GM20000 (cell line): ENCODE measurements at regions not wholly inside any gene's neighbourhood (a gene's known extent, or its start where the extent isn't known, plus 50 kb on each side); places are given as distances from the start of the nearest gene placed in this dataset.
A peak's percentile ranks its signal among the peaks of the same experiment; 100 is the strongest.

Experiments used
- DNase-seq: peaks from one replicate; pipeline ENCODE4 v3.0.0; 2012; ENCODE audit warnings: low spot score
- CTCF ChIP-seq: IDR thresholded peaks from 2 replicates; pipeline ENCODE4 v1.5.1; 2012; ENCODE audit warnings: mild to moderate bottlenecking, control low read depth; ENCODE audit errors: extremely low read depth, missing control alignments

GRCh38 chr5:89080467-89081116 is 197.6 kb upstream of the MEF2C start:
- DNase-seq, result no peak
- TF ChIP-seq CTCF, result no peak

GRCh38 chr5:89072842-89073672 is 190.1 kb upstream of the MEF2C start:
- TF ChIP-seq CTCF, result no peak
- no peak for DNase-seq

GRCh38 chr5:89071941-89072331 is 189.0 kb upstream of the MEF2C start:
- DNase-seq, result peak; percentile 21
- TF ChIP-seq CTCF, result no peak

GRCh38 chr5:89071101-89071940 is 188.3 kb upstream of the MEF2C start:
- TF ChIP-seq CTCF, result no peak
- peak; percentile 19 for DNase-seq

GRCh38 chr5:89069591-89069990 is 186.6 kb upstream of the MEF2C start:
- DNase-seq, result no peak
- no peak for TF ChIP-seq CTCF

- TF ChIP-seq CTCF, result no peak
Measured at GRCh38 chr5:89067362-89067761, 184.4 kb upstream of the MEF2C start.

More at GRCh38 chr5:89067362-89067761, 184.4 kb upstream of the MEF2C start:
- no peak for DNase-seq
